Liver (tissue), 8 donors: ENCODE measurements at regions not wholly inside any gene's neighbourhood (a gene's known extent, or its start where the extent isn't known, plus 50 kb on each side); places are given as distances from the start of the nearest gene placed in this dataset.

Source experiments
- DNase-seq: peaks from one replicate; pipeline ENCODE4 v3.0.0-alpha.2; 2017; ENCODE audit warnings: low spot score
- H3K27ac ChIP-seq, 2 donors: one replicate each; pipeline ENCODE4 v1.7.0; 2013; ENCODE audit warnings: inconsistent platforms in 2 of 2, low read length in 2 of 2, control low read depth in 1 of 2, low read depth in 1 of 2, mild to moderate bottlenecking in 1 of 2
- H3K27me3 ChIP-seq, 4 donors: one replicate each; pipeline versions ENCODE4 v1.6.1 to v1.7.0; 2013; ENCODE audit warnings: low read length in 3 of 4, inconsistent platforms in 1 of 4, mild to moderate bottlenecking in 1 of 4, moderate library complexity in 1 of 4; ENCODE audit not compliant: control insufficient read depth in 4 of 4, insufficient read depth in 4 of 4
- H3K36me3 ChIP-seq, 4 donors: one replicate each; pipeline versions ENCODE4 v1.6.1 to v1.7.0; 2013; ENCODE audit warnings: low read length in 3 of 4, mild to moderate bottlenecking in 3 of 4, low read depth in 1 of 4, moderate library complexity in 1 of 4; ENCODE audit not compliant: control insufficient read depth in 4 of 4, insufficient read depth in 3 of 4
- H3K4me1 ChIP-seq, 4 donors: one replicate each; pipeline versions ENCODE4 v1.6.1 to v1.7.0; 2013; ENCODE audit warnings: low read length in 3 of 4, mild to moderate bottlenecking in 3 of 4, moderate library complexity in 1 of 4; ENCODE audit not compliant: control insufficient read depth in 4 of 4, insufficient read depth in 4 of 4
- H3K4me3 ChIP-seq, 3 donors: one replicate each; pipeline versions ENCODE4 v1.6.1 to v1.7.0; 2013; ENCODE audit warnings: low read length in 3 of 3, control low read depth in 1 of 3, low read depth in 1 of 3, mild to moderate bottlenecking in 1 of 3
- H3K9ac ChIP-seq, 2 donors: one replicate each; pipeline ENCODE4 v1.7.0; 2013; ENCODE audit warnings: low read length in 2 of 2, mild to moderate bottlenecking in 2 of 2, moderate library complexity in 2 of 2, control low read depth in 1 of 2, low read depth in 1 of 2
- H3K9me3 ChIP-seq, 4 donors: one replicate each; pipeline versions ENCODE4 v1.6.1 to v1.7.0; 2013; ENCODE audit warnings: low read length in 3 of 4; ENCODE audit not compliant: control insufficient read depth in 4 of 4
- ATF3 ChIP-seq: IDR thresholded peaks from 2 replicates; pipeline ENCODE4 v1.6.1; 2016; ENCODE audit warnings: antibody characterized with exemption
- FOXA1 ChIP-seq: IDR thresholded peaks from 2 replicates; pipeline ENCODE4 v1.6.1; 2016; ENCODE audit warnings: antibody characterized with exemption
- FOXA2 ChIP-seq: IDR thresholded peaks from 2 replicates; pipeline ENCODE4 v1.6.1; 2016; ENCODE audit warnings: antibody characterized with exemption
- HNF4A ChIP-seq, 2 donors: conservative IDR thresholded peaks; 2 replicates each; pipeline ENCODE4 v1.6.1; 2016; ENCODE audit warnings: antibody characterized with exemption in 2 of 2, mild to moderate bottlenecking in 2 of 2
- HNF4G ChIP-seq: IDR thresholded peaks from 2 replicates; pipeline ENCODE4 v1.6.1; 2016; ENCODE audit warnings: antibody characterized with exemption
- JUND ChIP-seq, 2 donors: IDR thresholded peaks; 2 replicates each; pipeline ENCODE4 v1.6.1; 2016; ENCODE audit warnings: antibody characterized with exemption in 2 of 2
- NR2F2 ChIP-seq: IDR thresholded peaks from 2 replicates; pipeline ENCODE4 v1.6.1; 2016; ENCODE audit warnings: antibody characterized with exemption
- RAD21 ChIP-seq, 2 donors: IDR thresholded peaks; 2 replicates each; pipeline ENCODE4 v1.6.1; 2016; ENCODE audit warnings: antibody characterized with exemption in 2 of 2, mild to moderate bottlenecking in 2 of 2
- REST ChIP-seq: IDR thresholded peaks from 2 replicates; pipeline ENCODE4 v1.6.1; 2016; ENCODE audit warnings: antibody characterized with exemption, mild to moderate bottlenecking
- RXRA ChIP-seq, 2 donors: IDR thresholded peaks; 2 replicates each; pipeline ENCODE4 v1.6.1; 2017 to 2018; ENCODE audit warnings: antibody characterized with exemption in 2 of 2, mild to moderate bottlenecking in 1 of 2
- SP1 ChIP-seq: IDR thresholded peaks from 2 replicates; pipeline ENCODE4 v1.6.1; 2018; ENCODE audit warnings: antibody characterized with exemption, mild to moderate bottlenecking
- YY1 ChIP-seq: IDR thresholded peaks from 2 replicates; pipeline ENCODE4 v1.6.1; 2016; ENCODE audit warnings: antibody characterized with exemption, mild to moderate bottlenecking
- WGBS: extraction: QIAGEN DNeasy Blood & Tissue Kit; methylation state at CpG from one replicate; pipeline ENCODE4 v1.1.7; 2013; 5-methylcytosine and 5-hydroxymethylcytosine counted together
- TF ChIP-seq, protein P1 (sequence below): fragments of 150-350 bp; IDR thresholded peaks from 2 replicates; pipeline ENCODE4 v1.5.1; 2017; ENCODE audit warnings: improper control_type of control experiment, low read depth, low read length; ENCODE audit not compliant: missing input control
- donor health status: healthy.
- donor health status: healthy.
- donor health status: healthy.
- donor health status: healthy.
- donor health status: healthy.

DNA sequence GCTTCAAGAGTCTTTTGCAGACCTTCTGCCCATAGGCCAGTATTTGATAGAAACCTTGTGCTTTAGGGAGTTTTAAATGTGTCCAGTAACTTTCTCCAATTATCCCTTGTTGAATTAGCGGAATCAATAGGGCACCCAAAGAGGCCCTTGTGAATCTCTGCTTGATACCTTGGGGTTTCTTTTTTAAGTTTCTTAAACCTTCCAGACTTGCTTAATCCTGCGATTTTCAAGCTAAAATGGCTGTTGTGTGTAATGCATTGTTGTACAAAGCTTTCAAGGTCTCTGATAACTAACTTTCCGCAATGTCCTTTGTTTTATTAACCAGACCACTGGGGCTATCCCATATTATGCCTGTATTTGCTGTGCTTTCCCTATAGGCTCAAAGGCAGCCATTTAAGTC is 577.4 kb upstream of the RORB start (continued):
- TF ChIP-seq, protein P1, sequence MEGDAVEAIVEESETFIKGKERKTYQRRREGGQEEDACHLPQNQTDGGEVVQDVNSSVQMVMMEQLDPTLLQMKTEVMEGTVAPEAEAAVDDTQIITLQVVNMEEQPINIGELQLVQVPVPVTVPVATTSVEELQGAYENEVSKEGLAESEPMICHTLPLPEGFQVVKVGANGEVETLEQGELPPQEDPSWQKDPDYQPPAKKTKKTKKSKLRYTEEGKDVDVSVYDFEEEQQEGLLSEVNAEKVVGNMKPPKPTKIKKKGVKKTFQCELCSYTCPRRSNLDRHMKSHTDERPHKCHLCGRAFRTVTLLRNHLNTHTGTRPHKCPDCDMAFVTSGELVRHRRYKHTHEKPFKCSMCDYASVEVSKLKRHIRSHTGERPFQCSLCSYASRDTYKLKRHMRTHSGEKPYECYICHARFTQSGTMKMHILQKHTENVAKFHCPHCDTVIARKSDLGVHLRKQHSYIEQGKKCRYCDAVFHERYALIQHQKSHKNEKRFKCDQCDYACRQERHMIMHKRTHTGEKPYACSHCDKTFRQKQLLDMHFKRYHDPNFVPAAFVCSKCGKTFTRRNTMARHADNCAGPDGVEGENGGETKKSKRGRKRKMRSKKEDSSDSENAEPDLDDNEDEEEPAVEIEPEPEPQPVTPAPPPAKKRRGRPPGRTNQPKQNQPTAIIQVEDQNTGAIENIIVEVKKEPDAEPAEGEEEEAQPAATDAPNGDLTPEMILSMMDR = no peak
- no peak for TF ChIP-seq HNF4A (conservative IDR thresholded peaks at IDR 0.05)
- TF ChIP-seq RXRA (IDR thresholded peaks at IDR 0.05) = no peak
- TF ChIP-seq NR2F2 = no peak
- TF ChIP-seq HNF4G = no peak
- no peak for TF ChIP-seq ATF3
- TF ChIP-seq JUND (IDR thresholded peaks at IDR 0.05) = no peak
- no peak for TF ChIP-seq YY1
- no peak for TF ChIP-seq RAD21 (IDR thresholded peaks at IDR 0.05)
- no peak for TF ChIP-seq FOXA2

GRCh38 chr9:73923796-73924195 is 573.3 kb upstream of the RORB start:
- no peak for DNase-seq
- no peak for TF ChIP-seq JUND (IDR thresholded peaks at IDR 0.05)
- TF ChIP-seq YY1 = no peak
- no peak for TF ChIP-seq NR2F2
- TF ChIP-seq SP1 = no peak
- no peak for TF ChIP-seq REST
- H3K4me3 ChIP-seq = no peak overlapping the region
- H3K36me3 ChIP-seq = no peaks in the 10 kb centered on the region
- H3K9ac ChIP-seq = no peak overlapping the region
- H3K27me3 ChIP-seq = no peaks in the 10 kb centered on the region
- no peaks in the 10 kb centered on the region for H3K9me3 ChIP-seq
- 76% methylated on average over 4 of the region's 4 CpGs for WGBS
- H3K4me1 ChIP-seq = no peaks in the 10 kb centered on the region
- no peak overlapping the region for H3K27ac ChIP-seq

DNA sequence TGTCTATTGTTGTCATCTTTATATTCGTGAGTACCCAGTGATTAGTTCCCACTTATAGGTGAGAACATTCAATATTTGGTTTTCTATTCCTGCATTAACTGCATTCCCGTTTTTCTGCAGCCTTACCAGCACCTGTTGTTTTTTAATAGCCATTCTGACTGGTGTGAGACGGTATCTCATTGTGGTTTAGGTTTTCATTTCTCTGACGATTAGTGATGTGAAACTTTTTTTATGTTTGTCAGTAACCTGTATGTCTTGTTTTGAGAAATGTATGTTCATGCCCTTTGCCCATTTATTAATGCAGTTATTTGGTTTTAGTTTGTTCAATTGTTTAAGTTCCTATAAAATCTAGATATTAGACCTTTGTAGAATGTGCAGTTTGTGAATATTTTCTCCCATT is 546.0 kb upstream of the RORB start:
- no peaks in the 10 kb centered on the region for H3K9me3 ChIP-seq
- H3K4me3 ChIP-seq = no peak overlapping the region
- TF ChIP-seq HNF4A (conservative IDR thresholded peaks at IDR 0.05) (no peak), HNF4G (no peak), FOXA2 (no peak), FOXA1 (no peak), ATF3 (no peak), NR2F2 (no peak)
- TF ChIP-seq, protein P1 = no peak
- no peaks in the 10 kb centered on the region for H3K27me3 ChIP-seq
- DNase-seq = no peak
- H3K27ac ChIP-seq = no peak overlapping the region
- H3K36me3 ChIP-seq = no peaks in the 10 kb centered on the region
- H3K4me1 ChIP-seq = no peaks in the 10 kb centered on the region
- 68% methylated on average over 4 of the region's 4 CpGs for WGBS
- no peak overlapping the region for H3K9ac ChIP-seq
